ENCODE measurements at regions not wholly inside any gene's neighbourhood (a gene's known extent, or its start where the extent isn't known, plus 50 kb on each side); places are given as distances from the start of the nearest gene placed in this dataset.

DNA sequence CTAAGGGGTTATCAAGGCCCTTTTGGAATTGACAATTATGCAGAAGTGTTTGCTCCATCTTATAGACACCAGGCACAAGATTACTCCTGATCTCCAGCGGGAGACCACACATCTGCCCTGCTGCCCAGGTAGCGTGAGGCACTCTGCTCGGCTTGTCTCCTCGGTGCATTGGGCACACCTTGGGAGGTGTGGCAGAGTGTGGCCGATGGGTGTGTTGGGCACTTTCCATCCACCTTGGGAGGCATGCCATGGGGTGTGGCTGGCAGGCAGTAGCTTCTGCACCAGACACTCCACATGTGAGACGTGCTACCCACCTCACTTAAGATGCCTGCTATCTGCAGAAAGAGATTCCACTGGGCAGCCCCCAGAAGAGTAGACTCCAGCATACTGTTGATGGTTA, 54.1 kb downstream of the GADD45G start:
- no peak for TF ChIP-seq EZH2 (IDR thresholded peaks at IDR 0.05; ENCODE audit: borderline replicate concordance, low read depth, low read length, poor library complexity, severe bottlenecking)
- TF ChIP-seq, protein P1, sequence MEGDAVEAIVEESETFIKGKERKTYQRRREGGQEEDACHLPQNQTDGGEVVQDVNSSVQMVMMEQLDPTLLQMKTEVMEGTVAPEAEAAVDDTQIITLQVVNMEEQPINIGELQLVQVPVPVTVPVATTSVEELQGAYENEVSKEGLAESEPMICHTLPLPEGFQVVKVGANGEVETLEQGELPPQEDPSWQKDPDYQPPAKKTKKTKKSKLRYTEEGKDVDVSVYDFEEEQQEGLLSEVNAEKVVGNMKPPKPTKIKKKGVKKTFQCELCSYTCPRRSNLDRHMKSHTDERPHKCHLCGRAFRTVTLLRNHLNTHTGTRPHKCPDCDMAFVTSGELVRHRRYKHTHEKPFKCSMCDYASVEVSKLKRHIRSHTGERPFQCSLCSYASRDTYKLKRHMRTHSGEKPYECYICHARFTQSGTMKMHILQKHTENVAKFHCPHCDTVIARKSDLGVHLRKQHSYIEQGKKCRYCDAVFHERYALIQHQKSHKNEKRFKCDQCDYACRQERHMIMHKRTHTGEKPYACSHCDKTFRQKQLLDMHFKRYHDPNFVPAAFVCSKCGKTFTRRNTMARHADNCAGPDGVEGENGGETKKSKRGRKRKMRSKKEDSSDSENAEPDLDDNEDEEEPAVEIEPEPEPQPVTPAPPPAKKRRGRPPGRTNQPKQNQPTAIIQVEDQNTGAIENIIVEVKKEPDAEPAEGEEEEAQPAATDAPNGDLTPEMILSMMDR (conservative IDR thresholded peaks at IDR 0.05; ENCODE audit: low read depth, low read length) = no peak
